H1 (cell line): ENCODE measurements at regions not wholly inside any gene's neighbourhood (a gene's known extent, or its start where the extent isn't known, plus 50 kb on each side); places are given as distances from the start of the nearest gene placed in this dataset.

Source experiments
- CTCF ChIA-PET: fragments of 300-600 bp; sonication (Branson Sonifier 250); formaldehyde crosslinking; loops from one replicate; lab custom pipeline; 2021; ENCODE audit not compliant: partially characterized antibody; lab: Charles Lee
- POLR2A ChIA-PET: fragments of 300-600 bp; sonication (Branson Sonifier 250); formaldehyde crosslinking; loops from one replicate; lab custom pipeline; 2021; ENCODE audit warnings: inconsistent platforms; ENCODE audit not compliant: partially characterized antibody; lab: Charles Lee
- DNase-seq, 2 experiments: peaks; one replicate each; pipeline versions ENCODE4 v3.0.0 to v3.0.0-alpha.2; 2010 to 2022; ENCODE audit warnings: low spot score in 2 of 2, low read depth in 1 of 2, mixed read lengths in 1 of 2
- FAIRE-seq: peaks from 2 replicates; lab custom pipeline; 2011; peaks lifted over from hg19 to GRCh38; lab: Jason Lieb, UNC
- H2AFZ ChIP-seq: 2 replicates; pipeline ENCODE4 v1.8.1; 2012; ENCODE audit warnings: low read length, inconsistent platforms
- H2AK5ac ChIP-seq: 2 replicates; pipeline ENCODE4 v1.6.1; 2013; ENCODE audit warnings: low read depth, low read length
- H2BK120ac ChIP-seq: replicated peaks from 2 replicates; pipeline ENCODE3; 2013; ENCODE audit warnings: low read depth, low read length, inconsistent platforms
- H2BK12ac ChIP-seq: 2 replicates; pipeline ENCODE4 v1.6.1; 2013; ENCODE audit warnings: low read depth, low read length
- H2BK15ac ChIP-seq: 2 replicates; pipeline ENCODE4 v1.6.1; 2013; ENCODE audit warnings: low read length
- H2BK20ac ChIP-seq: 2 replicates; pipeline ENCODE4 v1.6.1; 2013; ENCODE audit warnings: low read length
- H2BK5ac ChIP-seq: 2 replicates; pipeline ENCODE4 v1.6.1; 2013; ENCODE audit warnings: low read depth, low read length
- H3K14ac ChIP-seq: 2 replicates; pipeline ENCODE4 v1.6.1; 2013; ENCODE audit warnings: inconsistent platforms; ENCODE audit not compliant: insufficient read length
- H3K18ac ChIP-seq: 2 replicates; pipeline ENCODE4 v1.6.1; 2013; ENCODE audit warnings: low read length; ENCODE audit errors: extremely low read depth
- H3K23ac ChIP-seq: 2 replicates; pipeline ENCODE4 v1.6.1; 2013; ENCODE audit warnings: inconsistent platforms; ENCODE audit not compliant: insufficient read length
- H3K23me2 ChIP-seq: 2 replicates; pipeline ENCODE4 v1.6.1; 2013; ENCODE audit warnings: low read depth, low read length
- H3K27ac ChIP-seq: 2 replicates; pipeline ENCODE4 v1.6.1; 2011; ENCODE audit warnings: low read depth, low read length, inconsistent platforms
- H3K27me3 ChIP-seq, 4 experiments: replicated peaks in 1 of 4; 1 replicate in 1 of 4; 2 replicates in 3 of 4; pipeline versions ENCODE4 v1.6.1 to v1.8.1; 2011 to 2013; ENCODE audit warnings: low read length in 3 of 4, mild to moderate bottlenecking in 3 of 4, inconsistent platforms in 2 of 4, mixed read lengths in 2 of 4, moderate library complexity in 1 of 4; ENCODE audit not compliant: control insufficient read depth in 3 of 4, insufficient read depth in 3 of 4; ENCODE audit errors: extremely low read depth in 1 of 4
- H3K36me3 ChIP-seq, 4 experiments: 2 replicates each; pipeline versions ENCODE4 v1.6.1 to v1.8.1; 2011 to 2013; ENCODE audit warnings: mild to moderate bottlenecking in 4 of 4, low read length in 3 of 4, moderate library complexity in 2 of 4, control low read depth in 1 of 4, inconsistent platforms in 1 of 4; ENCODE audit not compliant: insufficient read depth in 4 of 4, control insufficient read depth in 2 of 4
- H3K4ac ChIP-seq: replicated peaks from 2 replicates; pipeline ENCODE3; 2013; ENCODE audit warnings: low read length, low read depth, mixed read lengths, inconsistent platforms; ENCODE audit not compliant: insufficient read length
- H3K4me1 ChIP-seq, 4 experiments: replicated peaks in 1 of 4; 1 replicate in 1 of 4; 2 replicates in 3 of 4; pipeline versions ENCODE4 v1.6.1 to v1.8.1; 2011 to 2013; ENCODE audit warnings: low read length in 3 of 4, inconsistent platforms in 2 of 4, mixed read lengths in 1 of 4; ENCODE audit not compliant: insufficient read depth in 4 of 4, control insufficient read depth in 3 of 4
- H3K4me2 ChIP-seq, 2 experiments: 2 replicates each; pipeline versions ENCODE4 v1.6.1 to v1.8.1; 2011 to 2013; ENCODE audit warnings: low read depth in 2 of 2, low read length in 2 of 2, control low read depth in 1 of 2, inconsistent platforms in 1 of 2, mild to moderate bottlenecking in 1 of 2; ENCODE audit not compliant: insufficient read depth in 1 of 2
- H3K4me3 ChIP-seq, 4 experiments: fragments of 200-600, 300-600 bp in 1 of 4; sonication (generic), shearing (Covaris generic), sonication (Bioruptor Twin) in 1 of 4; 2 replicates each; pipeline versions ENCODE4 v1.5.1 to v1.8.1; 2011 to 2016; ENCODE audit warnings: low read length in 4 of 4, low read depth in 3 of 4, control low read depth in 2 of 4, inconsistent platforms in 2 of 4, mild to moderate bottlenecking in 2 of 4, mixed read lengths in 1 of 4, moderate library complexity in 1 of 4; ENCODE audit not compliant: insufficient read depth in 2 of 4; ENCODE audit errors: extremely low read depth in 1 of 4
- H3K56ac ChIP-seq: replicated peaks from 2 replicates; pipeline ENCODE3; 2013; ENCODE audit warnings: low read depth, mild to moderate bottlenecking, mixed read lengths, low read length, inconsistent platforms; ENCODE audit not compliant: insufficient read length
- H3K79me1 ChIP-seq: 2 replicates; pipeline ENCODE4 v1.6.1; 2013; ENCODE audit warnings: low read depth, low read length, control low read depth
- H3K79me2 ChIP-seq, 2 experiments: 2 replicates each; pipeline versions ENCODE4 v1.6.1 to v1.8.1; 2012 to 2013; ENCODE audit warnings: low read length in 2 of 2, mild to moderate bottlenecking in 2 of 2, inconsistent platforms in 1 of 2; ENCODE audit not compliant: insufficient read depth in 2 of 2, control insufficient read depth in 1 of 2
- H3K9ac ChIP-seq, 4 experiments: replicated peaks in 1 of 4; 1 replicate in 1 of 4; 2 replicates in 3 of 4; pipeline versions ENCODE4 v1.6.1 to v1.8.1; 2011 to 2013; ENCODE audit warnings: low read depth in 3 of 4, low read length in 3 of 4, control low read depth in 2 of 4, mild to moderate bottlenecking in 2 of 4, moderate library complexity in 2 of 4, inconsistent platforms in 1 of 4; ENCODE audit errors: extremely low read depth in 1 of 4
- H3K9me3 ChIP-seq, 2 experiments: 2 replicates each; pipeline versions ENCODE4 v1.6.1 to v1.8.1; 2012 to 2013; ENCODE audit warnings: mild to moderate bottlenecking in 2 of 2, moderate library complexity in 2 of 2, control low read depth in 1 of 2, inconsistent platforms in 1 of 2, low read depth in 1 of 2, low read length in 1 of 2, mixed read lengths in 1 of 2; ENCODE audit not compliant: insufficient read depth in 2 of 2
- H4K20me1 ChIP-seq, 2 experiments: replicated peaks in 1 of 2; 2 replicates each; pipeline versions ENCODE3 to v1.8.1; 2011 to 2013; ENCODE audit warnings: inconsistent platforms in 2 of 2, low read length in 2 of 2, mild to moderate bottlenecking in 1 of 2; ENCODE audit not compliant: insufficient read depth in 2 of 2, control insufficient read depth in 1 of 2
- H4K5ac ChIP-seq: 2 replicates; pipeline ENCODE4 v1.6.1; 2013; ENCODE audit warnings: low read length, low read depth, mixed read lengths, inconsistent platforms; ENCODE audit not compliant: insufficient read length
- H4K8ac ChIP-seq: 2 replicates; pipeline ENCODE4 v1.8.0; 2013; ENCODE audit warnings: mild to moderate bottlenecking, moderate library complexity, low read length, inconsistent platforms; ENCODE audit not compliant: insufficient read depth; ENCODE audit errors: extremely low read depth
- H4K91ac ChIP-seq: replicated peaks from 2 replicates; pipeline ENCODE3; 2013; ENCODE audit warnings: low read length, mixed read lengths, inconsistent platforms; ENCODE audit not compliant: insufficient read length
- BACH1 ChIP-seq: IDR thresholded peaks from 2 replicates; pipeline ENCODE4 v1.6.1; 2012; ENCODE audit warnings: low read length, improper control_type of control experiment
- CEBPB ChIP-seq: IDR thresholded peaks from 2 replicates; pipeline ENCODE4 v1.6.1; 2012; ENCODE audit warnings: low read depth, low read length
- GTF2F1 ChIP-seq: IDR thresholded peaks from 2 replicates; pipeline ENCODE4 v1.6.1; 2012; ENCODE audit warnings: low read depth, low read length, improper control_type of control experiment, borderline replicate concordance
- NANOG ChIP-seq: IDR thresholded peaks from 2 replicates; pipeline ENCODE4 v1.6.1; 2011; ENCODE audit warnings: low read length, low read depth, mild to moderate bottlenecking, inconsistent platforms; ENCODE audit not compliant: insufficient read depth, poor library complexity, severe bottlenecking
- POU5F1 ChIP-seq: IDR thresholded peaks from 2 replicates; pipeline ENCODE4 v1.6.1; 2011; ENCODE audit warnings: low read depth, mild to moderate bottlenecking, low read length, moderate library complexity
- WGBS, 2 experiments: shearing (Covaris generic) in 1 of 2; methylation state at CpG; one replicate each; pipeline versions ENCODE4 v1.1.6 to v1.1.7; 2013 to 2015; ENCODE audit warnings: low lambda C conversion rate in 2 of 2, mixed read lengths in 2 of 2, inconsistent platforms in 1 of 2, low coverage in 1 of 2, missing lambda C conversion rate in 1 of 2; ENCODE audit not compliant: insufficient replicate concordance in 2 of 2, insufficient coverage in 1 of 2, insufficient read length in 1 of 2; ENCODE audit errors: extremely low coverage in 1 of 2, missing lambda C conversion rate in 1 of 2; 5-methylcytosine and 5-hydroxymethylcytosine counted together
- TF ChIP-seq, protein P1 (sequence below): IDR thresholded peaks from 2 replicates; pipeline ENCODE4 v1.6.1; 2011; ENCODE audit warnings: low read length, improper control_type of control experiment
- TF ChIP-seq, protein P2 (sequence below): IDR thresholded peaks from 2 replicates; pipeline ENCODE4 v1.6.1; 2012; ENCODE audit warnings: inconsistent platforms

DNA sequence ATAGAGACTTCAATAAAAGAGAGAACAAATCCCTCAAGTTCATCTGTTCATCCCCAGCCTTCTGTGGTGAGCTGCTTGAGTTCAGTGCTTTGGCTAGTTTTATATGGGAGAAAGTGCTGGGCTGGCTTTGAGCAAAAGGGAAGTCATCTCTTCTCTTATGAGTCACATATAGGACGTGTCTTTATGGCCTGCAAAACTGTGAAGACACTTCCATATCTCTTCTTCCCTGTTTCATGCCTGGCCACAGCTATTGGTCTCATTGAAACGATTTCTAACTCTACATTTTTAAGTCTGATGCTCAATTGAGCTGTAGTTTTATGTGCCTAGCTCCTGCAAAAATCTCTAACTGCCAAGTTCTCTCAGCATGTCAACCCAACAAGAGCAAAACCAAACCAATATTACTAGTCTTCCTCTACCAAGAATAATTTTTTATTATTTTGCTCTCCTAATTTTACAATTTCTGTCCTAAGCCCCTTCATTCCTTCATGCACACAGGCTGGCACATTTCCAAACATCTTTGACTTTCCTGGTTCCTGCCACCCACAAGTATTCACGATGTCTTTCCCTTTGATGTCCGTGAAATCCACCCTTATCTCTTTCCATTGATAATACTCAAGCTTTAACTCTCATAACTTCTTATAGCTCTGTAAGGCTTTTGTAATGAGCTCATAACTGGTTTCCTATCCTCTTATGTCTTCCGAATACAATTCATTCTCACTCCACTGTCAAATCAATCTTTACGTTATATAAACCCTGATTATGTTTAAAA is 165.3 kb downstream of the BTC start:
- Histone ChIP-seq H3K79me2 (no peaks in the 10 kb centered on the region), H3K23ac (no peak overlapping the region), H4K91ac (no peak overlapping the region), H4K20me1 (no peaks in the 10 kb centered on the region), H3K36me3 (no peaks in the 10 kb centered on the region), H2BK12ac (no peak overlapping the region), H3K4me3 (no peak overlapping the region), H2BK20ac (no peak overlapping the region), H3K18ac (no peak overlapping the region), H2AK5ac (no peak overlapping the region), H2BK120ac (no peak overlapping the region), H3K4me1 (no peaks in the 10 kb centered on the region), H3K9ac (no peak overlapping the region), H3K23me2 (no peaks in the 10 kb centered on the region), H2BK5ac (no peak overlapping the region), H3K9me3 (no peaks in the 10 kb centered on the region), H4K8ac (no peak overlapping the region), H3K56ac (no peak overlapping the region), H3K4ac (no peak overlapping the region), H3K14ac (no peak overlapping the region), H3K27ac (no peak overlapping the region), H2BK15ac (no peak overlapping the region), H3K27me3 (no peaks in the 10 kb centered on the region), H3K79me1 (no peaks in the 10 kb centered on the region), H4K5ac (no peak overlapping the region), H2AFZ (no peak overlapping the region), H3K4me2 (no peak overlapping the region)
- POLR2A ChIA-PET, result no interaction called here
- DNase-seq (no peak), FAIRE-seq (no peak)
- WGBS, 2 experiments, result 90 to 100% methylated on average over 1 to 6 of the region's 6 CpGs
- TF ChIP-seq, protein P1, sequence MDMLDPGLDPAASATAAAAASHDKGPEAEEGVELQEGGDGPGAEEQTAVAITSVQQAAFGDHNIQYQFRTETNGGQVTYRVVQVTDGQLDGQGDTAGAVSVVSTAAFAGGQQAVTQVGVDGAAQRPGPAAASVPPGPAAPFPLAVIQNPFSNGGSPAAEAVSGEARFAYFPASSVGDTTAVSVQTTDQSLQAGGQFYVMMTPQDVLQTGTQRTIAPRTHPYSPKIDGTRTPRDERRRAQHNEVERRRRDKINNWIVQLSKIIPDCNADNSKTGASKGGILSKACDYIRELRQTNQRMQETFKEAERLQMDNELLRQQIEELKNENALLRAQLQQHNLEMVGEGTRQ, result no peak
- TF ChIP-seq GTF2F1 (no peak), NANOG (no peak), BACH1 (no peak), POU5F1 (no peak), CEBPB (no peak)
- TF ChIP-seq, protein P2, sequence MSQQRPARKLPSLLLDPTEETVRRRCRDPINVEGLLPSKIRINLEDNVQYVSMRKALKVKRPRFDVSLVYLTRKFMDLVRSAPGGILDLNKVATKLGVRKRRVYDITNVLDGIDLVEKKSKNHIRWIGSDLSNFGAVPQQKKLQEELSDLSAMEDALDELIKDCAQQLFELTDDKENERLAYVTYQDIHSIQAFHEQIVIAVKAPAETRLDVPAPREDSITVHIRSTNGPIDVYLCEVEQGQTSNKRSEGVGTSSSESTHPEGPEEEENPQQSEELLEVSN, result no peak
- CTCF ChIA-PET, result interaction anchor here (0.6 to 2.9 kb wide), 4 partner anchors 9 to 717 kb away, joined by 3 to 9 read pairs (median 7); no protein-coding TSS in a partner anchor
